Endodermal cell (in vitro differentiated cells): ENCODE measurements at regions not wholly inside any gene's neighbourhood (a gene's known extent, or its start where the extent isn't known, plus 50 kb on each side); places are given as distances from the start of the nearest gene placed in this dataset.

ENCODE experiments used
- DNase-seq: peaks from one replicate; pipeline ENCODE4 v3.0.0-alpha.2; 2017
- H3K27ac ChIP-seq: 2 replicates; pipeline ENCODE4 v1.5.1; 2013; ENCODE audit warnings: mild to moderate bottlenecking, low read depth, low read length, moderate library complexity
- H3K27me3 ChIP-seq: 2 replicates; pipeline ENCODE4 v1.6.1; 2013; ENCODE audit warnings: mild to moderate bottlenecking, low read length, moderate library complexity; ENCODE audit not compliant: insufficient read depth, control insufficient read depth, poor library complexity, severe bottlenecking
- H3K36me3 ChIP-seq: 2 replicates; pipeline ENCODE4 v1.7.0; 2013; ENCODE audit warnings: mild to moderate bottlenecking, low read length, moderate library complexity; ENCODE audit not compliant: control insufficient read depth, insufficient read depth
- H3K4me1 ChIP-seq: one replicate; pipeline ENCODE4 v1.7.0; 2013; ENCODE audit warnings: low read length; ENCODE audit not compliant: control insufficient read depth, insufficient read depth
- H3K4me3 ChIP-seq: 2 replicates; pipeline ENCODE4 v1.5.1; 2013; ENCODE audit warnings: mild to moderate bottlenecking, low read length, moderate library complexity
- H3K9ac ChIP-seq: 2 replicates; pipeline ENCODE4 v1.6.1; 2013; ENCODE audit warnings: mild to moderate bottlenecking, low read length, moderate library complexity; ENCODE audit not compliant: poor library complexity, severe bottlenecking; ENCODE audit errors: extremely low read depth
- H3K9me3 ChIP-seq: 2 replicates; pipeline ENCODE4 v1.6.1; 2013; ENCODE audit warnings: mild to moderate bottlenecking, low read length, moderate library complexity; ENCODE audit not compliant: control insufficient read depth
- H3K27ac Mint-ChIP-seq: 2 replicates; pipeline ENCODE4 v1.8.0; 2020; ENCODE audit warnings: mixed read lengths
- H3K27me3 Mint-ChIP-seq: 2 replicates; pipeline ENCODE4 v1.8.0; 2021; ENCODE audit warnings: mild to moderate bottlenecking, mixed read lengths; ENCODE audit not compliant: insufficient read depth
- H3K36me3 Mint-ChIP-seq: 2 replicates; pipeline ENCODE4 v1.8.0; 2020; ENCODE audit warnings: low read depth, mixed read lengths
- H3K4me1 Mint-ChIP-seq: 2 replicates; pipeline ENCODE4 v1.8.0; 2020; ENCODE audit warnings: mixed read lengths
- H3K4me3 Mint-ChIP-seq: 2 replicates; pipeline ENCODE4 v1.8.0; 2020; ENCODE audit warnings: mild to moderate bottlenecking, moderate library complexity, mixed read lengths
- H3K9me3 Mint-ChIP-seq: 2 replicates; pipeline ENCODE4 v1.8.0; 2020; ENCODE audit warnings: mild to moderate bottlenecking, mixed read lengths
- CTCF ChIP-seq: fragments of 200-600 bp; sonication (generic); conservative IDR thresholded peaks from 2 replicates; pipeline ENCODE4 v1.5.0; 2021; ENCODE audit warnings: antibody characterized with exemption, mild to moderate bottlenecking
- WGBS, 2 experiments: methylation state at CpG; one replicate each; pipeline versions ENCODE4 v1.1.5 to v1.1.7; 2013; ENCODE audit warnings: missing lambda C conversion rate in 2 of 2, mixed read lengths in 1 of 2; ENCODE audit not compliant: insufficient coverage in 1 of 2, insufficient read length in 1 of 2; 5-methylcytosine and 5-hydroxymethylcytosine counted together

DNA sequence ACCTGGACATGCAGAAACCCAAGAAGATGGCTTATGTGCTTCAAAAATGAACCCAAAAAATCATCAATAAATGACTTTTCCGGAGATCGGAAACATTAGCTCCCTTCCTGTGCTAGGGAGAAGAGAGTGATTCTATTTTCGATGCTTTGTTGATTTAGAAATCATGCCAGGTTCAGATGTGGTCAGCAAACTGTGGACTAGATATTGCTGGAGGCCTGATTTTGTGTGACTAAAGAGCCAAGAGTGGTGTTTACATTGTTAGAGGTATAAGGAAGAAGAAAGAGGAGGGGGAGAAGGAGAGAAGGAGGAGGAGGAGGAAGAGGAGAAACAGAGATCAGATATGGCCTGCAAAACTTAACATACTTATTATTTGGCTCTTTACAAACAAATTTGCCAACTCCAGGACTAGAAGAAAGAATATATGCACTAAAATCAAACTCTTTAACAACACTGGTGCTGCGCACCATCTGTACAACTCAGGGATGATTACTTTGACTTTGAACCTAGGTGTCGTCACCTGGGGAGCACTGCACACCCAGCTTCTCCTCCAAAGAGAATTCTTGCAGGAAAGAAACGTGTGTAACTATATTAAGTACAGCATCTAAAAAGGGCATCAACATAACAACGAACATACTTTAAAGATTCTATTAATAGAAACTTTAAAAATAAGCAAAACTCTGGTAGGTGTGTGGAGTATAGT lies 664.9 kb upstream of the LCORL start:
- no peak overlapping the region for H3K27ac ChIP-seq
- H3K36me3 ChIP-seq: no peaks in the 10 kb centered on the region
- WGBS, 2 experiments: 94 to 98% methylated on average over 4 to 6 of the region's 7 CpGs
- H3K4me3 Mint-ChIP-seq: no peak overlapping the region
- H3K27me3 Mint-ChIP-seq: peaks cover 14% of the 10 kb centered on the region
- no peaks in the 10 kb centered on the region for H3K4me1 ChIP-seq
- H3K9me3 ChIP-seq: no peaks in the 10 kb centered on the region
- no peak overlapping the region for H3K27ac Mint-ChIP-seq
- no peaks in the 10 kb centered on the region for H3K9me3 Mint-ChIP-seq
- DNase-seq: no peak
- no peak overlapping the region for H3K4me3 ChIP-seq
- peaks cover 20% of the 10 kb centered on the region for H3K4me1 Mint-ChIP-seq
- peaks cover 14% of the 10 kb centered on the region for H3K27me3 ChIP-seq
- H3K9ac ChIP-seq: no peak overlapping the region
- H3K36me3 Mint-ChIP-seq: no peaks in the 10 kb centered on the region
- no peak for TF ChIP-seq CTCF

DNA sequence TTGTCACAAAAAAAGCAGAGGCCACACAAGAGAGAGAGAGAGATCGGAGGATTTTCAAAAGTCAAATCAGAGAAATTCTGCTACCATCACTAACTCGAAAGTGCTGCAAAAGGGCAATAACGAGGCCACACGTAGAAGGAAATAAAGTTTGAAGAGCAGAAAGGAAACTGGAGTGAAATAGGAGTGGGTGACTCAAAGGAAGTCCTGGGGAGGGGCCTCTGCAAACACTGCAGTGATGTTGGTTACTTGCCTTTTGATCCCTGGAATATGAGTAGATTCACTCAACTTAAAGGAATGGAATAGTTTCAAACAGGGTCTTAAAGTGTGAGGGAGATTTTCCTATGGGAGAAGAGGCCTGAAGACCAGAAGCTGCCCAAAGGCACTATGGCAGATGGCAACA lies 663.4 kb upstream of the LCORL start:
- 92 to 100% methylated on average over 3 to 4 of the region's 4 CpGs for WGBS, 2 experiments
- TF ChIP-seq CTCF: no peak

GRCh38 chr4:18676526-18676915 lies 655.0 kb upstream of the LCORL start:
- Mint-ChIP-seq H3K4me1 (peaks cover 2% of the 10 kb centered on the region), H3K27ac (no peak overlapping the region), H3K9me3 (peaks cover 4% of the 10 kb centered on the region), H3K36me3 (no peaks in the 10 kb centered on the region), H3K27me3 (peaks cover 13% of the 10 kb centered on the region), H3K4me3 (no peak overlapping the region)
- no peak overlapping the region for H3K4me3 ChIP-seq
- no peak for TF ChIP-seq CTCF
- no peaks in the 10 kb centered on the region for H3K36me3 ChIP-seq
- peaks cover 4% of the 10 kb centered on the region for H3K27me3 ChIP-seq
- no peaks in the 10 kb centered on the region for H3K4me1 ChIP-seq
- no peak for DNase-seq
- H3K9ac ChIP-seq: no peak overlapping the region
- H3K9me3 ChIP-seq: no peaks in the 10 kb centered on the region
- 94% methylated on average over 2 to 4 of the region's 4 CpGs for WGBS, 2 experiments
- no peak overlapping the region for H3K27ac ChIP-seq

More for the DNA sequence above, 663.4 kb upstream of the LCORL start:
- Mint-ChIP-seq H3K4me1 (peaks cover 6% of the 10 kb centered on the region), H3K27me3 (peaks cover 2% of the 10 kb centered on the region), H3K9me3 (no peaks in the 10 kb centered on the region), H3K36me3 (no peaks in the 10 kb centered on the region), H3K27ac (no peak overlapping the region), H3K4me3 (no peak overlapping the region)
- Histone ChIP-seq H3K27ac (no peak overlapping the region), H3K4me3 (no peak overlapping the region), H3K27me3 (peaks cover 4% of the 10 kb centered on the region), H3K9ac (no peak overlapping the region), H3K9me3 (no peaks in the 10 kb centered on the region), H3K4me1 (no peaks in the 10 kb centered on the region), H3K36me3 (no peaks in the 10 kb centered on the region)
- DNase-seq: no peak
